Vagina (tissue), 2 donors: ENCODE measurements at regions not wholly inside any gene's neighbourhood (a gene's known extent, or its start where the extent isn't known, plus 50 kb on each side); places are given as distances from the start of the nearest gene placed in this dataset.
"Not testable (repeated sequence)": the region's sequence is repeated elsewhere in the genome, so short reads cannot be mapped to it uniquely, and the experiment has no call there.

Experiments
- POLR2A ChIP-seq, 2 donors: fragments of 450-650 bp; IDR thresholded peaks; one replicate each; pipeline ENCODE4 v1.6.1; 2017; ENCODE audit warnings: antibody characterized with exemption in 2 of 2, mild to moderate bottlenecking in 2 of 2, moderate library complexity in 2 of 2
- TF ChIP-seq, protein P1 (sequence below), 3 experiments: fragments of 450-650 bp in 2 of 3; fragments of 200-600 bp in 1 of 3; sonication (generic) in 1 of 3; IDR thresholded peaks; one replicate each; pipeline ENCODE4 v1.5.1; 2017 to 2019; ENCODE audit warnings: antibody characterized with exemption in 3 of 3, mild to moderate bottlenecking in 2 of 3, moderate library complexity in 2 of 3

DNA sequence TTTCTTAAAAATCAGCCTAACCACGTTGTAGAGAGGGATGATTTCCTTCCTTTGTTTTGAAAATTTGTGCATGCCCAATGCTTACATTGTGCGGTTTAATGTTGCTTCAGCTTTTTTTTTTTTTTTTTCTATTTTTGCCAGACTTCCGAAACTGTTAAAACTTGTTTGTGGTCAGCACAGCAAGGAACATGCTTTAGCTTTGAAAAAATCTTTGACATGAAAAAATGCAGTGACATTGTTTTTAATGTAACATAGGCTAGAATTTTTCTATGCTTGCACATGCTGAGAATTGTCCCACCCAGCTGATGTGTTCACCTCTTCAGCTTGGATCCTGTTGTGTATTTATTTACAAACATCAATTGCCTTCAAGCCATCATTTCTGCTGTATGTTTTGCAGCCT lies 1375.9 kb downstream of the FOXD4L5 start:
- TF ChIP-seq, protein P1, sequence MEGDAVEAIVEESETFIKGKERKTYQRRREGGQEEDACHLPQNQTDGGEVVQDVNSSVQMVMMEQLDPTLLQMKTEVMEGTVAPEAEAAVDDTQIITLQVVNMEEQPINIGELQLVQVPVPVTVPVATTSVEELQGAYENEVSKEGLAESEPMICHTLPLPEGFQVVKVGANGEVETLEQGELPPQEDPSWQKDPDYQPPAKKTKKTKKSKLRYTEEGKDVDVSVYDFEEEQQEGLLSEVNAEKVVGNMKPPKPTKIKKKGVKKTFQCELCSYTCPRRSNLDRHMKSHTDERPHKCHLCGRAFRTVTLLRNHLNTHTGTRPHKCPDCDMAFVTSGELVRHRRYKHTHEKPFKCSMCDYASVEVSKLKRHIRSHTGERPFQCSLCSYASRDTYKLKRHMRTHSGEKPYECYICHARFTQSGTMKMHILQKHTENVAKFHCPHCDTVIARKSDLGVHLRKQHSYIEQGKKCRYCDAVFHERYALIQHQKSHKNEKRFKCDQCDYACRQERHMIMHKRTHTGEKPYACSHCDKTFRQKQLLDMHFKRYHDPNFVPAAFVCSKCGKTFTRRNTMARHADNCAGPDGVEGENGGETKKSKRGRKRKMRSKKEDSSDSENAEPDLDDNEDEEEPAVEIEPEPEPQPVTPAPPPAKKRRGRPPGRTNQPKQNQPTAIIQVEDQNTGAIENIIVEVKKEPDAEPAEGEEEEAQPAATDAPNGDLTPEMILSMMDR (IDR thresholded peaks at IDR 0.05), result not testable (repeated sequence)
- not testable (repeated sequence) for TF ChIP-seq POLR2A (IDR thresholded peaks at IDR 0.05)
